KG1 (cell line): ENCODE measurements at regions not wholly inside any gene's neighbourhood (a gene's known extent, or its start where the extent isn't known, plus 50 kb on each side); places are given as distances from the start of the nearest gene placed in this dataset.
A peak's percentile ranks its signal among the peaks of the same experiment; 100 is the strongest.

ENCODE experiments used
- DNase-seq: peaks from one replicate; lab custom pipeline; 2025; lab: John Stamatoyannopoulos, UW

DNA sequence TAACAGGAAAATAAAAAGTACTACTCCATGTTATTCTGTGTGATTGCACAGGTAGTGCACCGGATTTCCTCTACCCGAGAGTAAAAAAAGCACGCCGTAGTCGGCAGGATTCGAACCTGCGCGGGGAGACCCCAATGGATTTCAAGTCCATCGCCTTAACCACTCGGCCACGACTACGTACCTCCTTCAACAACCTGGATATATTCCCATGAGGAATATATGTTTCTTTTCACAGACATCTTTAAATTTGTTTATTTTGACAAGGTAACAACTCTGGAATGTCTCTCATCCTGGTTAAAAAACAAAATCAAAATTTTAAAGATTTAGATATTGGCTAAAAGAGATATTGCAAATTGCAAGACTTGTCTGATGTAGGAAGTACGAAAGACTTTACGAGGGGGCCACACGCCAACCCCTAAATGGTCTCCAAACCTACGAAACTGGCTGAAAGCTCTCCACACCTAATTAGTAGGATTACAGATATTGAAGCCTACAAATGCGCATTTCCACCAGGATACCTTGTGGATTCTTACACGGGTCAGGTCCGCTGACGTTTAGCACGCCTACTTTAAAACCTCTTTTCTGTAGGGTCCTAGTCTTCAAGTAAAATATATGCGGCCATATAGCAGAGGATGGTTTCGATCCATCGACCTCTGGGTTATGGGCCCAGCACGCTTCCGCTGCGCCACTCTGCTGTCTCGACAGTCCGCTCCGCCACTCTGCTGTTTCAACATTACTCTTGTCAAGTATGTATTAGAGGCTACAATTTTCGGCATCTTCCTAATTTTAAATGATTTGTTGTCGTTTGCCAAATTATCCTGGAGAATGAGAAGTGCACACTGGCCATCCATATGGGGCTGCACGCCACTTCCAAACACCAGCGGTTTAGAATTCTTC lies 52.2 kb upstream of the BTN3A2 start:
- DNase-seq = peak; percentile 90
